NT2/D1 (cell line): ENCODE measurements at regions not wholly inside any gene's neighbourhood (a gene's known extent, or its start where the extent isn't known, plus 50 kb on each side); places are given as distances from the start of the nearest gene placed in this dataset.

ENCODE experiments used
- SUZ12 ChIP-seq: IDR thresholded peaks from 2 replicates; pipeline ENCODE4 v1.6.1; 2011; ENCODE audit not compliant: insufficient read length, insufficient read depth; ENCODE audit errors: extremely low read depth
- YY1 ChIP-seq: IDR thresholded peaks from 2 replicates; pipeline ENCODE4 v1.6.1; 2011; ENCODE audit not compliant: insufficient read length, insufficient read depth
- ZNF274 ChIP-seq: IDR thresholded peaks from 2 replicates; pipeline ENCODE4 v1.6.1; 2011; ENCODE audit warnings: mild to moderate bottlenecking, low read depth, low read length

DNA sequence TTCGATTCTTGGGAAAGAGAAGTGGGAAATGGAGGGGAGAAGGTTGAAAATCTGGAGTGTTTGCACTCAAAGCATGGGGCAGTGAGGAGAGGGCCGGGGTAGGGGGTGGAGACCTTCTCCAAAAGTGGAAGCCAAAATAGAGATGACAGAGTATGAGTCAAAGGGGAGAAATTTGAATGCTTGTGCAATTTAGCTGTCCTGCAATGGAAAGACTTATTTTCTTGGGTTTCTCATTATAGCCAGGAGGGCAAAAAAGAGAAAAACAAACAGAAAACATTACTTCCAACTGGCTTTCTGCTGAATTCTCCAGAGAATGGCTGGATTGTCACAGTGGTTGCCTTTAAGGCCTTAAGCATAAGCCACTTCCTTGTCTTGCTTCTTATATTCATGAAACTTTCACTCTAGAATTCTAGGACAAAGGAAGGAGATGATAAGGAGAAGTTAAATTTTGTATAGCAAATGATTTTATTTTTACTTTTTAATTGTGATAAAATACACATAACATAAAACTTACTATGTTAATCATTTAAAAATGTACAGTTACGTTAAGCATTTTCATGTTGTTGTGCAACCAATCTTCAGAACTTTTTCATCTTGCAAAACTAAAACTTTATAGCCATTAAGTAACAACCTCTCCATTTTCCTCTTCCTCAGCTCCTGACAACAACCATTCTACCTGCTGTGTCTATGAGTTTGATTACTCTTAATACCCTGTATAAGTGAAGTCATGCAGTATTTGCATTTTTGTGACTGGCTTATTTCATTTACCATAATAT lies 100.2 kb downstream of the GPR85 start:
- TF ChIP-seq ZNF274 (no peak), YY1 (no peak), SUZ12 (no peak)
